Ramos (cell line): ENCODE measurements at regions not wholly inside any gene's neighbourhood (a gene's known extent, or its start where the extent isn't known, plus 50 kb on each side); places are given as distances from the start of the nearest gene placed in this dataset.

Experiments used
- in situ Hi-C: fragments of 300-500 bp; cut with MboI; formaldehyde crosslinking; loops from one replicate; pipeline ENCODE4 v1.14.3; 2022; ENCODE audit warnings: low sequenced_read_pairs; ENCODE audit not compliant: unreplicated experiment

- in situ Hi-C loops = no loop called here
Measured at GRCh38 chr12:130098301-130099005, 63.8 kb upstream of the FZD10 start.

- in situ Hi-C loops = no loop called here
Measured at GRCh38 chr12:130100634-130101362, 61.5 kb upstream of the FZD10 start.

GRCh38 chr12:130101370-130101769 lies 60.9 kb upstream of the FZD10 start:
- in situ Hi-C loops = no loop called here

DNA sequence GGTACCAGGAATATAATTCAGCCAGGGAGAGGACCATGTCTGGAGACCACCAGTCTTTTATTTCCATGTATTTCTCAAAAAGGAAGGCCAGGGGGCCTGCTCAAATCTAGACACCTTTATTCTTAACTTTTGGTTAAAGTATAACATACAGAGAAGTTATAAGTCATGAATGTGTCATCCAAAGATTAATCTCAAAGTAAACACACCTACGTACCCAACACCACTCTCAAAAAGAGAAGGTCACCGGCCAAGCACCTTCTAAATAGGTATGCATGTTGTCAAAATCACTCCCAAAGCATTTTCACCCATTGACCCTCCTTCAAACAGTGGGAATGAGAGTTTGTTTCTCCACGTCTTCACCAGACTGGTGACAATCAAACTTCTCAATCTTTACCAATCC lies 60.0 kb upstream of the FZD10 start:
- in situ Hi-C loops = no loop called here

- in situ Hi-C loops = no loop called here
Measured at GRCh38 chr12:130104571-130105106, 57.6 kb upstream of the FZD10 start.

- in situ Hi-C loops = no loop called here
Measured at GRCh38 chr12:130109062-130109945, 53.0 kb upstream of the FZD10 start.

DNA sequence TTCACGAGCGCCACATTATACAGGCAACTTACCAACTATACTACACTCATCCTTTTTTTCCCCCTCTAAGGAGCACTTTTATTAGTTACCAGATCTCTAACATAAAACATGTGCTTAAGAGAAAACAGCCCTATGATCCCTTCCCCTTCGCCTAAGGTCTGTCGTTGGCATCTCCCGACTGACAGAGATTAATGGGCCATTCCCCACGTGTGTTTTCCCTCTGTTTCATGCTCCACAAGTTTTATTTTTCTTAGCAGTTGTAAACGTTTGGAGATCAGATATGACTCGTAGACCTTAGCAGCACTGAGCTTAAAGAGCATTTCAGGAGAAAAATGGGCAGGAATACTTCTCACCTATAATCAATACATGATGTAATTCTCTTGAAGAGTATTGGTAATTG lies 51.4 kb upstream of the FZD10 start:
- in situ Hi-C loops = no loop called here

DNA sequence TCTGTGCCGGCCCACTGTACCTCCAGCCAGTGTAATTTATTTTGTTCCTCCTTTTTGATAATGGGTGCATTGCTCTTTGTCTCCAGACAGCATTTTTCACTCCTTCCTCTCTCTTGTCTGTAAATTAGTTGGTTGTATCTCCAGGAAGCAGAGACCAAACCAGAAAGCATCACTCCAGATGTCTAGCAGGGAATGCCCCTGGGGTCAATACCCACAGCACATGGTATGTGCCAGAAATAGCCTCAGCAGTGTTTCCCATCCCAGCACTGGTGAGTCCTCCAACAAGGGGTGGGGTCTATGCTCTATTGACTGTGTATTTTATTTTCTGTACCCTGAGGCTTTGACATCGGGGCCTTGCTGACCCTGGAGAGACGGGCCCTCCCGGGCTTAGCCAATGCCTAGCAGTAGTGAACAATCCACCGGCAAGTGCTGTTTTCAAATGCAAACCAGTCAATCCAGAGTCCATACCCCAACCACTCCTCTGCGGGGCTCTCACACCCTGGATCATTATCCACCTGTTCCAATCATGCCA lies 50.2 kb upstream of the FZD10 start:
- in situ Hi-C loops = no loop called here
